Activated B cell treated with CpG ODN at 0.5 μM for 24 hours (primary cell): ENCODE measurements at regions not wholly inside any gene's neighbourhood (a gene's known extent, or its start where the extent isn't known, plus 50 kb on each side); places are given as distances from the start of the nearest gene placed in this dataset.

ENCODE experiments used
- ATAC-seq: fragments of 200-7000 bp; cut with Tn5 transposase; one replicate; pipeline ENCODE4 v1.10.0; 2021; ENCODE audit warnings: low read depth, mild to moderate bottlenecking, moderate library complexity
- CTCF ChIA-PET: fragments of 350-600 bp; sonication (Branson Sonifier 250); formaldehyde crosslinking; loops from one replicate; lab custom pipeline; 2021; ENCODE audit warnings: antibody characterized with exemption; lab: Charles Lee
- POLR2A ChIA-PET: fragments of 350-600 bp; sonication (Branson Sonifier 250); formaldehyde crosslinking; loops from one replicate; lab custom pipeline; 2021; ENCODE audit warnings: antibody characterized with exemption; lab: Charles Lee
- DNase-seq: peaks from one replicate; pipeline ENCODE4 v3.0.0; 2022
- H3K27ac Mint-ChIP-seq: one replicate; pipeline ENCODE4 v1.8.0; 2020; ENCODE audit warnings: mixed read lengths
- H3K27me3 Mint-ChIP-seq: one replicate; pipeline ENCODE4 v1.8.0; 2021; ENCODE audit warnings: mixed read lengths
- H3K36me3 Mint-ChIP-seq: one replicate; pipeline ENCODE4 v1.8.0; 2021; ENCODE audit warnings: low read depth, mixed read lengths
- H3K4me1 Mint-ChIP-seq: one replicate; pipeline ENCODE4 v1.8.0; 2021; ENCODE audit warnings: mixed read lengths
- H3K4me3 Mint-ChIP-seq: one replicate; pipeline ENCODE4 v1.8.0; 2020; ENCODE audit warnings: mild to moderate bottlenecking, mixed read lengths
- H3K9me3 Mint-ChIP-seq: one replicate; pipeline ENCODE4 v1.8.0; 2020; ENCODE audit warnings: mixed read lengths
- CTCF ChIP-seq: fragments of 200-600 bp; IDR thresholded peaks from one replicate; pipeline ENCODE4 v1.8.0; 2022; ENCODE audit warnings: antibody characterized with exemption, mild to moderate bottlenecking
- intact Hi-C: fragments of 100-400 bp; cut with micrococcal nuclease; formaldehyde crosslinking; loops from one replicate; pipeline ENCODE4 v1.15.1; 2024

DNA sequence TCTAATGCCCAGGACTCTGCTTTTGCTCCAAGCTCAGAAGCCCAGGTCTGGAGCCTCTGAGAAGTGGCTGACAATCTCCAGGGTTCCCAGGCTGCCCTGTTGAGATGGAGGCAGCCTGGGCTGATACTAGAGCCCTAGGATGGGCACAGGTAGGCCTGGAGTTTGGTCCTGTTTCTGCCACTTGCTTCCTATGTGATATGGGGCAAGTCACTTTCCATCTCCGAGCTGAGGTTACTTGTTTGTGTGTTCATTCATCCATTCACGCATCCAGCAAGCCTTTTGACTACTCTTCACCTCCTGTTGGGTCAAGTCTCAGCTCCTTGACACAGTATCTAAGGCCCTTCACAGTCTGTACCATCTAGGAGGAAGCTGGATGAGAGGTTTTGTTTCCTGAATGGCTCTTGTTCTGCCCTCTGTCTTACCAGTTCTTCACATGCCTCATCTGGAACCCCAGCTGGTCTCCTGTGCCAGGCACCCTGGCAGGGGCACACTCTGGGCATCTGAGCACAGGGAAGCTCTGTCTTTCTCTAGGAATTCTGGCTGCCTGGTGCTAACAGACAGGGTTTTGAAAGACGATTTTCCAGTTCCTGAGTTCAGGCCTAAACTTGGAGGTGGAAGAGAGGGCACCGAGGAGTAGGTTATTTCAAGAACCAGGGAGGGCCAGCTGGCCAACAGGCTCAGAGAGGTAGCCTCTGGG lies 53.2 kb upstream of the AMPD3 start:
- DNase-seq, result no peak
- no peak for ATAC-seq
- ChIA-PET CTCF (interaction anchor here (1.0 to 1.8 kb wide), 3 partner anchors 12 to 335 kb away, joined by 3 to 6 read pairs (median 4); no protein-coding TSS in a partner anchor), POLR2A (no interaction called here)
- TF ChIP-seq CTCF, result no peak
- intact Hi-C loops, result loop anchor here (10.0 kb wide), 1 partner anchor 623 kb away; no protein-coding TSS in a partner anchor
- peaks cover 7% of the 10 kb centered on the region for H3K27me3 Mint-ChIP-seq
- peaks cover 2% of the 10 kb centered on the region for H3K4me1 Mint-ChIP-seq
- no peaks in the 10 kb centered on the region for H3K36me3 Mint-ChIP-seq
- H3K27ac Mint-ChIP-seq, result no peak overlapping the region
- H3K9me3 Mint-ChIP-seq, result no peaks in the 10 kb centered on the region
- H3K4me3 Mint-ChIP-seq, result no peak overlapping the region
